ENCODE measurements at regions not wholly inside any gene's neighbourhood (a gene's known extent, or its start where the extent isn't known, plus 50 kb on each side); places are given as distances from the start of the nearest gene placed in this dataset.

GRCh38 chr17:14417336-14417735 lies 116.5 kb downstream of the HS3ST3B1 start:
- DNase-seq (ENCODE audit: low spot score): no peak

- no peak for DNase-seq (ENCODE audit: low spot score)
These were observed 108.4 kb downstream of the HS3ST3B1 start for GRCh38 chr17:14409292-14409691.

GRCh38 chr17:14407541-14407940 lies 106.7 kb downstream of the HS3ST3B1 start:
- DNase-seq (ENCODE audit: low spot score): no peak

GRCh38 chr17:14405189-14405588 lies 104.3 kb downstream of the HS3ST3B1 start:
- no peak for DNase-seq (ENCODE audit: low spot score)

Measured in activated CD4-positive, alpha-beta T cell treated with anti-CD3 and anti-CD28 coated beads, Interleukin-2, Interleukin-4, amounts not matched to agents 100 ng/mL and 50 ng/mL, durations not matched to agents 16 hours and 8 hours (primary cell).